Dedifferentiated amniotic fluid mesenchymal stem cell (primary cell): ENCODE measurements at regions not wholly inside any gene's neighbourhood (a gene's known extent, or its start where the extent isn't known, plus 50 kb on each side); places are given as distances from the start of the nearest gene placed in this dataset.

Experiments
- DNase-seq: peaks from one replicate; pipeline ENCODE4 v3.0.0-alpha.2; 2016; ENCODE audit errors: extremely low spot score

DNA sequence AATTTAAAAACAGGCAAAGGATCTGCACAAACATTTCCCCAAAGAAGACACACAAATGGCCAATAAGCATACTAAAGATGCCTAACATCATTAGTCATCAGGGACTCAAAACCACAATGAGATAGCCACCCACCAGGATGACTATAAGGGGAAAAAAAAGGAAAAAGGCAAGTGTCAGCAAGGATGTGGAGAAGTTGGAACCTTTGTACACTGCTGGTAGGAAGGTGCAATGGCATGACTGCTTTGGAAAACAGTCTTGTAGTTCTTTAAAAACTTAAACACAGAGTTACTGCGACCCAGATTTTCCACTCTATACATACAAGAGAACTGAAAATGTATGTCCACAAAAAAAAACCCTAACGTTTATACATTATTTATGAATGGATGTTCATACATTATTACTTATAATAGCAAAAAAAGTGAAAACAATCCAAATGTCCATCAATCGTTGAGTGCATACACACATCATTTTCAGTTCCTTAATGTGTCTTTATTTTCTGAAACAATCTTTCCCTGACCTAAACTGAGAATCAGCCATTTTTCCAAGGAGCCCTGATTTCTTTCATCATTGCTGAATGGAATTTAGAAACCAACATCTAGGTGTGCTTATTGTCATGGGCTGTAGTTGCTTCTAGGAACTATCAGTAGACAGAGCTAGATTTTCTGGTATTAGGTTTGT lies 64.7 kb upstream of the TLK1 start:
- peak; percentile 77 for DNase-seq

DNA sequence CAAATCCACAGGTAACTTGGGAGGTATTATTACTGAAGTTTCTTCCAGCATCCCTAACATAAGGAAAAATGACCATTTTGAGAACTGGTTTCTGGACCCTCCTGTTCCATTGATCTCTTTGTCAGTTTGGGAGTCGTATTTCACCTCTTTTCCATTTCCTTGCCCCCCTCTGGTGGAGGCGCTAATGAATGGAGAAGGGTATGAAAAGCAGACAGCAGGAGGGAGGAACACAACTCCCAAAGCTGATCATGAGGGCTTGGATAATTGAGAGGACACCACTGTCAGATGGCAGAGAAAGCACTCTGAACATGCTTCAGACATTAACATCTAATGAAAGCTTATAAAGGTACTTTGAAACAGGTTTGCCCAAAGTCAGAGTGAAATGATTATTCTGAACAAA lies 56.6 kb upstream of the TLK1 start:
- no peak for DNase-seq

DNA sequence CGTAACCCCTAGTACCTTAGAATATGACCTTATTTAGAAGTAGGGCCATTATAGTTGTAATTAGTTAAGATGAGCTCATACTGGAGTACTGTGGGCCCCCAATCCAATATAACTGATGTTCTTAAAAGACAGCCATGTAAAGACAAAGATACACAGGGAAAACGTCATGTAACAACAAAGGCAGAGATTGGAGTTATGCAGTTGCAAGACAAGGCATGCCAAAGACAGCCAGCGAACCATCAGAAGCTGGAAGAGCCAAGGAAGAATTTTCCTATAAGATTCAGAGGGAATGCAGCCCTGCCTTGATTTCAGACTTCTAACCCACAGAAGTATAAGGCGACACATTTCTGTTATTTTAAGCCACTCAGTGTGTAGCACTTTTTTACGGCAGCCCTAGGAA lies 55.9 kb upstream of the TLK1 start:
- no peak for DNase-seq

DNA sequence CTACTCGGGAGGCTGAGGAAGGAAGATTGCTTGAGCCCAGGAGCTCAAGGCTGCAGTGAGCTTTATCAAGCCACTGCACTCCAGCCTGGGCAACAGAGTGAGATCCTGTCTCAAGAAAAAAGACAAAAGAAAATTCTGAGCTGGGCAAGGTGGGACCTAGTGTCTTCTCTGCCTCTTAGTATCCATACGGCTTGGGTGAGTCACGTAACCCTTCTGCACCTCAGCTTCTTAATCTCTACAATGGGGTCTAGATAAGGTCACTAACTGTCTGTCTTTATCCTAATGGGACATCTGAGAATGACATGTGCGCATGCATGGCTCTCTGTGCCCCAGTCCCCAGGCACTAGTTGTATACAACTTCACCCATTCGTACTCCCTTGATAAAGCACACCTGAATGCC lies 53.4 kb upstream of the TLK1 start:
- no peak for DNase-seq

DNA sequence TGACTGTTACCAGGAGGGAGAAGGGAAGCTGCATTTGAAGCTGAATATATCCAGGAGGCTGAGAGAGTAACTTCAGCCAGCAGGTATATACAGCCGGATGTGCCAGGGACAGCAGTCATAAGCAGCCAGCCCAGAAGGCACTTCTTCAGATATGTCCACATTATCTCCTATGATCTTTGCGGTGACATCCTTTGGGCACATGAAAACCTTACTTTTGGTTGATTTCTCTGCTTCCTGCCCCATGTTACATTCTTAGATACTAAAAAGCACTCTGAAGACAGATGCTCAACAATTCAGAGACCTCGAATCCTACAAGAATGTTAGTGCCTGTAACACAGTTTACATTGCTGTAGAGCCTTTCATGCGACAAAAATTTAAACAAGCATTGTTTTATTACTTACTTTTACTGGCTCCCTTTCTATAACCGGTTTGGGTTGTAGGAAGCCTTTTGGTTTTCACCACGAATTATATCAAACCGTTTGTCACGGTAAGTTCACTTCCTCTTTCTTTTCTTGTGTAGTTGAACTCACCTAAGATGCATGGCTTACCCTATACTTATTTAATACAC lies 50.3 kb upstream of the TLK1 start:
- no peak for DNase-seq
